ENCODE measurements at regions not wholly inside any gene's neighbourhood (a gene's known extent, or its start where the extent isn't known, plus 50 kb on each side); places are given as distances from the start of the nearest gene placed in this dataset.

DNA sequence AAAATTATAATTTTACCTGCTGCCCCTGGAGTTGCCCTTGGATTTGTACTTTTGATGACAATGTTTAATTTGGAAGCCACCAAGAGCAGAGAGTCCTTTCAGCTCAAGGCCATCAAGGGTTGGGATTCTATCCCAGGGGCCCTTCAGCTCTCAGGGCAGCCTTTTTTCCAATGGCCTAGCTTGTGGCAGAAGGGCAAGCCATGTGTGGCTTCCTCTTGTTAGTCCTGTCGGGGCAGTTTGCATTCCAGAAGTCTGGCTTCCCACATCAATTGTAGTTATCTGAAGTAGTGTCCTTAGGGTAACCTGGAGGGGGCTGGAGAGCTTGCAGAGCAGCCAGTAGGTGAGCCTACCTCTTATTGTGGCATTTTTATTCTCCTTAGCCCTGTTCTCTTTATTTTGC, 569.4 kb downstream of the TRAM1L1 start:
- WGBS, 5 donors, result 43 to 76% (median 64%) methylated on average over 1 of the region's 1 CpG
- no peak for TF ChIP-seq POLR2AphosphoS5 (IDR thresholded peaks at IDR 0.05)
- TF ChIP-seq, protein P1, sequence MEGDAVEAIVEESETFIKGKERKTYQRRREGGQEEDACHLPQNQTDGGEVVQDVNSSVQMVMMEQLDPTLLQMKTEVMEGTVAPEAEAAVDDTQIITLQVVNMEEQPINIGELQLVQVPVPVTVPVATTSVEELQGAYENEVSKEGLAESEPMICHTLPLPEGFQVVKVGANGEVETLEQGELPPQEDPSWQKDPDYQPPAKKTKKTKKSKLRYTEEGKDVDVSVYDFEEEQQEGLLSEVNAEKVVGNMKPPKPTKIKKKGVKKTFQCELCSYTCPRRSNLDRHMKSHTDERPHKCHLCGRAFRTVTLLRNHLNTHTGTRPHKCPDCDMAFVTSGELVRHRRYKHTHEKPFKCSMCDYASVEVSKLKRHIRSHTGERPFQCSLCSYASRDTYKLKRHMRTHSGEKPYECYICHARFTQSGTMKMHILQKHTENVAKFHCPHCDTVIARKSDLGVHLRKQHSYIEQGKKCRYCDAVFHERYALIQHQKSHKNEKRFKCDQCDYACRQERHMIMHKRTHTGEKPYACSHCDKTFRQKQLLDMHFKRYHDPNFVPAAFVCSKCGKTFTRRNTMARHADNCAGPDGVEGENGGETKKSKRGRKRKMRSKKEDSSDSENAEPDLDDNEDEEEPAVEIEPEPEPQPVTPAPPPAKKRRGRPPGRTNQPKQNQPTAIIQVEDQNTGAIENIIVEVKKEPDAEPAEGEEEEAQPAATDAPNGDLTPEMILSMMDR (IDR thresholded peaks at IDR 0.05 in 8 of 11, conservative IDR thresholded peaks at IDR 0.05 in 3 of 11), result no peak
- TF ChIP-seq POLR2A (IDR thresholded peaks at IDR 0.05), result no peak
- no peaks in the 10 kb centered on the region for H3K27me3 ChIP-seq (replicated peaks in 1 of 7)
- DNase-seq, result no peak
- intact Hi-C loops (cut with DNase I; ENCODE audit: low total_unique reads), result no loop called here
- no peaks in the 10 kb centered on the region for H3K4me1 ChIP-seq
- H3K36me3 ChIP-seq, result no peaks in the 10 kb centered on the region
- no peak overlapping the region for H3K27ac ChIP-seq
- no peak overlapping the region for H3K4me3 ChIP-seq
- peaks cover 0 to 39% (median 16%) of the 10 kb centered on the region in 8 donors for H3K9me3 ChIP-seq

DNA sequence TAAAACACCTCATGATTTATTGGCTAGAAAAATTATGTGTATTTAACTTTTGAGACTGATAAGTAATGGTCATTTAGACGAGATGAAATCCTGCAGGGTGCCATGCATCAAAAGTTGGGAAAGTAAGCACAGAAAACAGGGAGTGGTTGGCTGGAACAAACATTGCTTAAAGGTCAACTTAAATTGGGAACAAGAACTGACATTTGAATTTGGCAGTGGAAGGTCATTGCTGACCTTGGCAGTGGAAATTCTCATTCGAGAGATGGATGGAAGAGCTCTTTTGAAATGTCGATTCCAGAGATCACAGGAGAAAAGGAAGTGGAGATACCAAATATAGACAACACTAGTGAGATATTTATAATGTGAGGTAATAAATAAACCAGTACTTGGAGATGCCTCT, 572.8 kb downstream of the TRAM1L1 start:
- Histone ChIP-seq H3K4me3 (no peak overlapping the region), H3K27ac (peak overlapping the region in 1 of 8 donors; percentile 6), H3K27me3 (replicated peaks in 1 of 7) (no peaks in the 10 kb centered on the region), H3K4me1 (no peaks in the 10 kb centered on the region), H3K9me3 (peaks cover 0 to 14% (median 3%) of the 10 kb centered on the region in 8 donors), H3K36me3 (no peaks in the 10 kb centered on the region)
- 52 to 74% (median 56%) methylated on average over 3 of the region's 3 CpGs for WGBS, 5 donors
- no peak for DNase-seq
- intact Hi-C loops (cut with DNase I; ENCODE audit: low total_unique reads), result no loop called here
- TF ChIP-seq POLR2AphosphoS5 (IDR thresholded peaks at IDR 0.05) (no peak), POLR2A (IDR thresholded peaks at IDR 0.05) (no peak)
- TF ChIP-seq, protein P1 (IDR thresholded peaks at IDR 0.05 in 8 of 11, conservative IDR thresholded peaks at IDR 0.05 in 3 of 11), result no peak

DNA sequence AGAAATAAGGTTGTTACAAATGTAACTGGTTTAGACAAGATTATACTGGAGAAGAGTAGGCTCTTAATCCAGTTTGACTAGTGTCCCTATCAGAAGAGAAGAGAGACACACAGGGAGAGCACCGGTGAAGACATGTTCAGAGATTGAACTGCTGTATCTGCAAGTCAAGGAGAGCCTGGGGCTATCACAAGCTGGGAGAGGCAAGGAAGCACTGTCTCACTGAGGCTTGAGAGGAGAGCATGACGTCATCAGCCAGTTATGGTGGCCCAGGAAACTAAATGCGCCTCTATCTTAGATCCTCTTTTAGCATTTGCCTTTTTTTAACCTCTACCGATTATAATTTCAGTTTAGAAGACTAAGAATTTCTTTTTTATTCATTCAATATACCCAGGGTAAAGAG, 583.4 kb downstream of the TRAM1L1 start:
- Histone ChIP-seq H3K27me3 (replicated peaks in 1 of 7) (no peaks in the 10 kb centered on the region), H3K4me3 (no peak overlapping the region), H3K27ac (no peak overlapping the region), H3K36me3 (no peaks in the 10 kb centered on the region), H3K9me3 (no peaks in the 10 kb centered on the region), H3K4me1 (no peaks in the 10 kb centered on the region)
- TF ChIP-seq, protein P1 (IDR thresholded peaks at IDR 0.05 in 8 of 11, conservative IDR thresholded peaks at IDR 0.05 in 3 of 11), result no peak
- TF ChIP-seq POLR2AphosphoS5 (IDR thresholded peaks at IDR 0.05), result no peak
- no peak for TF ChIP-seq POLR2A (IDR thresholded peaks at IDR 0.05)
- no peak for DNase-seq
- 77 to 91% (median 81%) methylated on average over 4 of the region's 4 CpGs for WGBS, 5 donors
- intact Hi-C loops (cut with DNase I; ENCODE audit: low total_unique reads), result no loop called here

- Histone ChIP-seq H3K4me1 (no peaks in the 10 kb centered on the region), H3K27ac (no peak overlapping the region), H3K9me3 (no peaks in the 10 kb centered on the region), H3K27me3 (replicated peaks in 1 of 7) (no peaks in the 10 kb centered on the region), H3K4me3 (no peak overlapping the region), H3K36me3 (no peaks in the 10 kb centered on the region)
- intact Hi-C loops (cut with DNase I; ENCODE audit: low total_unique reads), result no loop called here
- 69 to 86% (median 76%) methylated on average over 2 of the region's 2 CpGs for WGBS, 5 donors
- DNase-seq, result no peak
- TF ChIP-seq POLR2A (IDR thresholded peaks at IDR 0.05), result no peak
Measured at GRCh38 chr4:116500225-116500624, 585.2 kb downstream of the TRAM1L1 start.

DNA sequence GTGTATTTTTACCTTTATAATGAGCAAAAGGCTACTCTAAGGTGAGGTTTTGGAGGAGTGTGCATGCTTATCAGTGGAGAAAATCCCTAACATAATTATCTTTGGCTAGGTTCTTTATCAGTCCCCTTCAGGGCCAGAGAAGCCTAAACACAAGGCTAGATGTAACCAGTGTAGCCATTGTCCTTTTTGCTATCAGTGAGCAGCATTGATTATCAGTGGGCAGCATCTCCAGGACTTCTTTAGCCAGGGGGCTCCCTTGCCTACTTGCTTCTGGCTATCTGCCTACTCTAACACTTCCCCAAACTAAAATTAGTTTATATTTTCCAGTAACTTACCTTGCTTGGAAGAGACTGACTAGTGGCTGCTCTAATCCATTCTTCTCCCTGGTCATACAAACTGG, 595.6 kb downstream of the TRAM1L1 start:
- TF ChIP-seq, protein P1 (IDR thresholded peaks at IDR 0.05 in 8 of 11, conservative IDR thresholded peaks at IDR 0.05 in 3 of 11), result no peak
- TF ChIP-seq POLR2AphosphoS5 (IDR thresholded peaks at IDR 0.05) (no peak), POLR2A (IDR thresholded peaks at IDR 0.05) (no peak)
- DNase-seq, result no peak
- intact Hi-C loops (cut with DNase I; ENCODE audit: low total_unique reads), result no loop called here

More for the DNA sequence above, 595.6 kb downstream of the TRAM1L1 start:
- H3K9me3 ChIP-seq, result peaks cover 0 to 5% (median 0%) of the 10 kb centered on the region in 8 donors
- no peaks in the 10 kb centered on the region for H3K4me1 ChIP-seq
- no peak overlapping the region for H3K4me3 ChIP-seq
- H3K36me3 ChIP-seq, result no peaks in the 10 kb centered on the region
- H3K27ac ChIP-seq, result no peak overlapping the region
- no peaks in the 10 kb centered on the region for H3K27me3 ChIP-seq (replicated peaks in 1 of 7)
